Activated CD4-positive, alpha-beta T cell treated with anti-CD3 and anti-CD28 coated beads, Interleukin-2, amount 10 ng/mL, durations not matched to agents 7 days and 5 days (primary cell): ENCODE measurements at regions not wholly inside any gene's neighbourhood (a gene's known extent, or its start where the extent isn't known, plus 50 kb on each side); places are given as distances from the start of the nearest gene placed in this dataset.
"Not testable (repeated sequence)": the region's sequence is repeated elsewhere in the genome, so short reads cannot be mapped to it uniquely, and the experiment has no call there.

Experiments used
- CTCF ChIA-PET: fragments of 350-600 bp; sonication (Branson Sonifier 250); formaldehyde crosslinking; loops from one replicate; lab custom pipeline; 2021; ENCODE audit warnings: antibody characterized with exemption; lab: Charles Lee
- POLR2A ChIA-PET: fragments of 350-600 bp; sonication (Branson Sonifier 250); formaldehyde crosslinking; loops from one replicate; lab custom pipeline; 2021; ENCODE audit warnings: antibody characterized with exemption; lab: Charles Lee
- DNase-seq: peaks from one replicate; pipeline ENCODE4 v3.0.0-alpha.2; 2020
- H3K27ac Mint-ChIP-seq: one replicate; pipeline ENCODE4 v1.8.0; 2021; ENCODE audit warnings: mild to moderate bottlenecking, moderate library complexity, mixed read lengths
- H3K27me3 Mint-ChIP-seq: one replicate; pipeline ENCODE4 v1.8.0; 2021; ENCODE audit warnings: mixed read lengths
- H3K36me3 Mint-ChIP-seq: one replicate; pipeline ENCODE4 v1.8.0; 2021; ENCODE audit warnings: low read depth, mixed read lengths
- H3K4me1 Mint-ChIP-seq: one replicate; pipeline ENCODE4 v1.8.0; 2021; ENCODE audit warnings: mixed read lengths
- H3K4me3 Mint-ChIP-seq: one replicate; pipeline ENCODE4 v1.8.0; 2021; ENCODE audit warnings: mild to moderate bottlenecking, moderate library complexity, mixed read lengths
- H3K9me3 Mint-ChIP-seq: one replicate; pipeline ENCODE4 v1.8.0; 2021; ENCODE audit warnings: mixed read lengths

GRCh38 chr4:14906805-14907204 lies 95.5 kb upstream of the CPEB2 start:
- ChIA-PET CTCF (no interaction called here), POLR2A (no interaction called here)
- H3K4me1 Mint-ChIP-seq, result peaks cover 2% of the 10 kb centered on the region
- H3K27me3 Mint-ChIP-seq, result peaks cover 10% of the 10 kb centered on the region
- H3K36me3 Mint-ChIP-seq, result no peaks in the 10 kb centered on the region
- no peak overlapping the region for H3K27ac Mint-ChIP-seq
- no peak overlapping the region for H3K4me3 Mint-ChIP-seq
- no peak for DNase-seq
- H3K9me3 Mint-ChIP-seq, result no peaks in the 10 kb centered on the region

- Mint-ChIP-seq H3K27ac (no peak overlapping the region), H3K36me3 (no peaks in the 10 kb centered on the region), H3K4me1 (peaks cover 2% of the 10 kb centered on the region), H3K27me3 (peaks cover 10% of the 10 kb centered on the region), H3K9me3 (no peaks in the 10 kb centered on the region), H3K4me3 (no peak overlapping the region)
- ChIA-PET CTCF (no interaction called here), POLR2A (no interaction called here)
- DNase-seq, result no peak
Observed at GRCh38 chr4:14908635-14909034, 93.6 kb upstream of the CPEB2 start.

GRCh38 chr4:14910411-14910810 lies 91.9 kb upstream of the CPEB2 start:
- DNase-seq, result no peak
- ChIA-PET POLR2A (no interaction called here), CTCF (no interaction called here)
- H3K36me3 Mint-ChIP-seq, result no peaks in the 10 kb centered on the region
- H3K4me1 Mint-ChIP-seq, result peaks cover 2% of the 10 kb centered on the region
- no peaks in the 10 kb centered on the region for H3K9me3 Mint-ChIP-seq
- no peak overlapping the region for H3K27ac Mint-ChIP-seq
- no peak overlapping the region for H3K4me3 Mint-ChIP-seq
- peaks cover 14% of the 10 kb centered on the region for H3K27me3 Mint-ChIP-seq

GRCh38 chr4:14912426-14912825 lies 89.9 kb upstream of the CPEB2 start:
- H3K36me3 Mint-ChIP-seq, result no peaks in the 10 kb centered on the region
- H3K27ac Mint-ChIP-seq, result no peak overlapping the region
- H3K4me1 Mint-ChIP-seq, result no peaks in the 10 kb centered on the region
- ChIA-PET POLR2A (no interaction called here), CTCF (no interaction called here)
- peaks cover 16% of the 10 kb centered on the region for H3K27me3 Mint-ChIP-seq
- no peak for DNase-seq
- no peak overlapping the region for H3K4me3 Mint-ChIP-seq
- no peaks in the 10 kb centered on the region for H3K9me3 Mint-ChIP-seq

- no peaks in the 10 kb centered on the region for H3K9me3 Mint-ChIP-seq
- no peak overlapping the region for H3K27ac Mint-ChIP-seq
- CTCF ChIA-PET, result interaction anchor here (0.7 kb wide), 1 partner anchor 202 kb away, joined by 3 read pairs; no protein-coding TSS in a partner anchor
- H3K27me3 Mint-ChIP-seq, result peaks cover 13% of the 10 kb centered on the region
- H3K4me1 Mint-ChIP-seq, result no peaks in the 10 kb centered on the region
- no peaks in the 10 kb centered on the region for H3K36me3 Mint-ChIP-seq
- POLR2A ChIA-PET, result no interaction called here
- DNase-seq, result no peak
- no peak overlapping the region for H3K4me3 Mint-ChIP-seq
Observed at GRCh38 chr4:14915018-14915417, 87.3 kb upstream of the CPEB2 start.

GRCh38 chr4:14916554-14917297 lies 85.6 kb upstream of the CPEB2 start:
- H3K4me3 Mint-ChIP-seq, result no peak overlapping the region
- no peaks in the 10 kb centered on the region for H3K36me3 Mint-ChIP-seq
- DNase-seq, result no peak
- POLR2A ChIA-PET, result no interaction called here
- CTCF ChIA-PET, result no interaction called here
- H3K4me1 Mint-ChIP-seq, result no peaks in the 10 kb centered on the region
- no peaks in the 10 kb centered on the region for H3K9me3 Mint-ChIP-seq
- no peak overlapping the region for H3K27ac Mint-ChIP-seq
- peaks cover 8% of the 10 kb centered on the region for H3K27me3 Mint-ChIP-seq

GRCh38 chr4:14917298-14917633 lies 85.0 kb upstream of the CPEB2 start:
- Mint-ChIP-seq H3K27me3 (peaks cover 8% of the 10 kb centered on the region), H3K9me3 (no peaks in the 10 kb centered on the region), H3K4me3 (no peak overlapping the region), H3K36me3 (no peaks in the 10 kb centered on the region), H3K4me1 (no peaks in the 10 kb centered on the region), H3K27ac (no peak overlapping the region)
- ChIA-PET POLR2A (no interaction called here), CTCF (no interaction called here)
- DNase-seq, result no peak

- Mint-ChIP-seq H3K4me1 (no peaks in the 10 kb centered on the region), H3K36me3 (no peaks in the 10 kb centered on the region), H3K27me3 (peaks cover 8% of the 10 kb centered on the region), H3K9me3 (no peaks in the 10 kb centered on the region), H3K27ac (no peak overlapping the region), H3K4me3 (no peak overlapping the region)
- no peak for DNase-seq
- CTCF ChIA-PET, result no interaction called here
- POLR2A ChIA-PET, result no interaction called here
Observed at GRCh38 chr4:14918336-14918735, 83.9 kb upstream of the CPEB2 start.

GRCh38 chr4:14919785-14920184 lies 82.5 kb upstream of the CPEB2 start:
- Mint-ChIP-seq H3K27ac (no peak overlapping the region), H3K4me3 (no peak overlapping the region), H3K27me3 (peaks cover 8% of the 10 kb centered on the region), H3K36me3 (no peaks in the 10 kb centered on the region), H3K9me3 (no peaks in the 10 kb centered on the region), H3K4me1 (no peaks in the 10 kb centered on the region)
- ChIA-PET CTCF (no interaction called here), POLR2A (no interaction called here)
- no peak for DNase-seq

GRCh38 chr4:14920237-14920636 lies 82.0 kb upstream of the CPEB2 start:
- no peak overlapping the region for H3K4me3 Mint-ChIP-seq
- no peaks in the 10 kb centered on the region for H3K4me1 Mint-ChIP-seq
- ChIA-PET POLR2A (no interaction called here), CTCF (no interaction called here)
- H3K9me3 Mint-ChIP-seq, result no peaks in the 10 kb centered on the region
- peaks cover 5% of the 10 kb centered on the region for H3K27me3 Mint-ChIP-seq
- H3K36me3 Mint-ChIP-seq, result no peaks in the 10 kb centered on the region
- no peak for DNase-seq
- H3K27ac Mint-ChIP-seq, result no peak overlapping the region

GRCh38 chr4:14920759-14921320 lies 81.4 kb upstream of the CPEB2 start:
- H3K9me3 Mint-ChIP-seq, result no peaks in the 10 kb centered on the region
- H3K36me3 Mint-ChIP-seq, result no peaks in the 10 kb centered on the region
- DNase-seq, result no peak
- ChIA-PET CTCF (no interaction called here), POLR2A (no interaction called here)
- H3K27ac Mint-ChIP-seq, result no peak overlapping the region
- H3K4me1 Mint-ChIP-seq, result no peaks in the 10 kb centered on the region
- H3K27me3 Mint-ChIP-seq, result peaks cover 4% of the 10 kb centered on the region
- H3K4me3 Mint-ChIP-seq, result no peak overlapping the region

- H3K27me3 Mint-ChIP-seq, H3K4me3 Mint-ChIP-seq, CTCF ChIA-PET, POLR2A ChIA-PET, H3K36me3 Mint-ChIP-seq, DNase-seq, H3K9me3 Mint-ChIP-seq, H3K4me1 Mint-ChIP-seq, H3K27ac Mint-ChIP-seq: not testable (repeated sequence)
Observed at GRCh38 chr4:14921781-14922180, 80.5 kb upstream of the CPEB2 start.

GRCh38 chr4:14924076-14924811 lies 78.0 kb upstream of the CPEB2 start:
- Mint-ChIP-seq H3K27ac (no peak overlapping the region), H3K9me3 (no peaks in the 10 kb centered on the region), H3K27me3 (peaks cover 2% of the 10 kb centered on the region), H3K4me1 (no peaks in the 10 kb centered on the region), H3K36me3 (no peaks in the 10 kb centered on the region), H3K4me3 (no peak overlapping the region)
- DNase-seq, result no peak
- POLR2A ChIA-PET, result no interaction called here
- CTCF ChIA-PET, result no interaction called here
